Panc1 (cell line): ENCODE measurements at regions not wholly inside any gene's neighbourhood (a gene's known extent, or its start where the extent isn't known, plus 50 kb on each side); places are given as distances from the start of the nearest gene placed in this dataset.

Experiments used
- SIN3A ChIP-seq: IDR thresholded peaks from 2 replicates; pipeline ENCODE4 v1.6.1; 2012; ENCODE audit warnings: low read depth, mild to moderate bottlenecking, low read length, moderate library complexity, borderline replicate concordance; ENCODE audit not compliant: insufficient read depth
- TF ChIP-seq, protein P1 (sequence below): fragments of 450-650 bp; IDR thresholded peaks from 2 replicates; pipeline ENCODE4 v1.5.1; 2017; ENCODE audit warnings: mild to moderate bottlenecking

- TF ChIP-seq SIN3A: no peak
- TF ChIP-seq, protein P1, sequence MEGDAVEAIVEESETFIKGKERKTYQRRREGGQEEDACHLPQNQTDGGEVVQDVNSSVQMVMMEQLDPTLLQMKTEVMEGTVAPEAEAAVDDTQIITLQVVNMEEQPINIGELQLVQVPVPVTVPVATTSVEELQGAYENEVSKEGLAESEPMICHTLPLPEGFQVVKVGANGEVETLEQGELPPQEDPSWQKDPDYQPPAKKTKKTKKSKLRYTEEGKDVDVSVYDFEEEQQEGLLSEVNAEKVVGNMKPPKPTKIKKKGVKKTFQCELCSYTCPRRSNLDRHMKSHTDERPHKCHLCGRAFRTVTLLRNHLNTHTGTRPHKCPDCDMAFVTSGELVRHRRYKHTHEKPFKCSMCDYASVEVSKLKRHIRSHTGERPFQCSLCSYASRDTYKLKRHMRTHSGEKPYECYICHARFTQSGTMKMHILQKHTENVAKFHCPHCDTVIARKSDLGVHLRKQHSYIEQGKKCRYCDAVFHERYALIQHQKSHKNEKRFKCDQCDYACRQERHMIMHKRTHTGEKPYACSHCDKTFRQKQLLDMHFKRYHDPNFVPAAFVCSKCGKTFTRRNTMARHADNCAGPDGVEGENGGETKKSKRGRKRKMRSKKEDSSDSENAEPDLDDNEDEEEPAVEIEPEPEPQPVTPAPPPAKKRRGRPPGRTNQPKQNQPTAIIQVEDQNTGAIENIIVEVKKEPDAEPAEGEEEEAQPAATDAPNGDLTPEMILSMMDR: no peak
These were observed 74.2 kb upstream of the CSNK1A1L start for GRCh38 chr13:37179645-37180044.
